GM19324 (cell line): ENCODE measurements at regions not wholly inside any gene's neighbourhood (a gene's known extent, or its start where the extent isn't known, plus 50 kb on each side); places are given as distances from the start of the nearest gene placed in this dataset.

Source experiments
- ATAC-seq: cut with Tn5 transposase; IDR thresholded peaks from one replicate; pipeline ENCODE4 v1.9.1; 2021; ENCODE audit warnings: mild to moderate bottlenecking, moderate library complexity; ENCODE audit not compliant: unreplicated experiment, low FRiP score

GRCh38 chr4:60089546-60090273 is 1110.4 kb upstream of the ADGRL3 start:
- ATAC-seq: no peak

- ATAC-seq: no peak
These were observed 1103.5 kb upstream of the ADGRL3 start for GRCh38 chr4:60096676-60097075.

- ATAC-seq: no peak
These were observed 1083.5 kb upstream of the ADGRL3 start for GRCh38 chr4:60116592-60116991.

GRCh38 chr4:60117726-60118323 is 1082.3 kb upstream of the ADGRL3 start:
- no peak for ATAC-seq

GRCh38 chr4:60122820-60123219 is 1077.3 kb upstream of the ADGRL3 start:
- no peak for ATAC-seq

GRCh38 chr4:60128888-60129287 is 1071.2 kb upstream of the ADGRL3 start:
- ATAC-seq: no peak

- no peak for ATAC-seq
These were observed 1070.4 kb upstream of the ADGRL3 start for GRCh38 chr4:60129740-60130139.

- ATAC-seq: no peak
These were observed 1066.8 kb upstream of the ADGRL3 start for GRCh38 chr4:60133375-60133774.

- ATAC-seq: no peak
These were observed 1066.0 kb upstream of the ADGRL3 start for GRCh38 chr4:60134099-60134498.

GRCh38 chr4:60155088-60155487 is 1045.0 kb upstream of the ADGRL3 start:
- no peak for ATAC-seq

- ATAC-seq: no peak
These were observed 1027.0 kb upstream of the ADGRL3 start for GRCh38 chr4:60173103-60173502.

- no peak for ATAC-seq
These were observed 1026.4 kb upstream of the ADGRL3 start for GRCh38 chr4:60173718-60174117.

GRCh38 chr4:60175241-60175640 is 1024.9 kb upstream of the ADGRL3 start:
- ATAC-seq: no peak

- ATAC-seq: no peak
These were observed 1012.7 kb upstream of the ADGRL3 start for GRCh38 chr4:60187428-60187827.

- ATAC-seq: no peak
These were observed 1010.8 kb upstream of the ADGRL3 start for GRCh38 chr4:60189286-60189685.

GRCh38 chr4:60194214-60194613 is 1005.9 kb upstream of the ADGRL3 start:
- no peak for ATAC-seq

- no peak for ATAC-seq
These were observed 1004.9 kb upstream of the ADGRL3 start for GRCh38 chr4:60195256-60195655.

GRCh38 chr4:60201052-60201673 is 999.0 kb upstream of the ADGRL3 start:
- ATAC-seq: no peak

- no peak for ATAC-seq
These were observed 990.5 kb upstream of the ADGRL3 start for GRCh38 chr4:60209588-60209987.

- ATAC-seq: no peak
These were observed 984.2 kb upstream of the ADGRL3 start for GRCh38 chr4:60215906-60216305.

GRCh38 chr4:60216752-60217151 is 983.4 kb upstream of the ADGRL3 start:
- no peak for ATAC-seq

- ATAC-seq: no peak
These were observed 978.3 kb upstream of the ADGRL3 start for GRCh38 chr4:60221866-60222265.
